Naive thymus-derived CD8-positive, alpha-beta T cell (primary cell): ENCODE measurements at regions not wholly inside any gene's neighbourhood (a gene's known extent, or its start where the extent isn't known, plus 50 kb on each side); places are given as distances from the start of the nearest gene placed in this dataset.

Experiments used
- ATAC-seq, 2 donors: fragments of 150-1000 bp; cut with Tn5 transposase in 1 of 2; sonication (Bioruptor Pico), chemical (Tn5 transposase) in 1 of 2; 1 replicate in 1 of 2; 2 replicates in 1 of 2; pipeline ENCODE4 v1.10.0; 2021; ENCODE audit warnings: mild to moderate bottlenecking in 2 of 2, moderate library complexity in 2 of 2
- POLR2A ChIA-PET: fragments of 350-600 bp; sonication (Branson Sonifier 250); formaldehyde crosslinking; loops from one replicate; lab custom pipeline; 2021; ENCODE audit warnings: antibody characterized with exemption; lab: Charles Lee
- DNase-seq, 10 donors: peaks; one replicate each; pipeline versions ENCODE4 v3.0.0 to v3.0.0-alpha.2; 2020 to 2022
- H3K27ac Mint-ChIP-seq, 10 donors: one replicate each; pipeline ENCODE4 v1.8.0; 2020 to 2022; ENCODE audit warnings: mild to moderate bottlenecking in 10 of 10, mixed read lengths in 10 of 10, moderate library complexity in 4 of 10, inconsistent platforms in 1 of 10
- H3K27me3 Mint-ChIP-seq, 5 donors: one replicate each; pipeline ENCODE4 v1.8.0; 2021 to 2022; ENCODE audit warnings: mixed read lengths in 5 of 5
- H3K36me3 Mint-ChIP-seq, 3 donors: one replicate each; pipeline ENCODE4 v1.8.0; 2020 to 2022; ENCODE audit warnings: mixed read lengths in 3 of 3, mild to moderate bottlenecking in 2 of 3, inconsistent platforms in 1 of 3
- H3K4me1 Mint-ChIP-seq, 4 donors: one replicate each; pipeline ENCODE4 v1.8.0; 2021 to 2022; ENCODE audit warnings: mixed read lengths in 4 of 4
- H3K4me3 Mint-ChIP-seq, 10 donors: one replicate each; pipeline ENCODE4 v1.8.0; 2020 to 2022; ENCODE audit warnings: mild to moderate bottlenecking in 10 of 10, mixed read lengths in 10 of 10, moderate library complexity in 6 of 10, inconsistent platforms in 1 of 10
- H3K9me3 Mint-ChIP-seq, 9 donors: one replicate each; pipeline ENCODE4 v1.8.0; 2020 to 2022; ENCODE audit warnings: mixed read lengths in 9 of 9, mild to moderate bottlenecking in 3 of 9, inconsistent platforms in 1 of 9, moderate library complexity in 1 of 9

GRCh38 chr1:106998431-106999002 is 58.0 kb upstream of the PRMT6 start:
- Mint-ChIP-seq H3K4me3 (no peak overlapping the region), H3K27me3 (peaks cover 0 to 9% (median 0%) of the 10 kb centered on the region in 5 donors), H3K4me1 (no peaks in the 10 kb centered on the region), H3K9me3 (peaks cover 0 to 10% (median 5%) of the 10 kb centered on the region in 9 donors), H3K27ac (no peak overlapping the region), H3K36me3 (peaks cover 0 to 5% (median 0%) of the 10 kb centered on the region in 3 donors)
- ATAC-seq (no peak), DNase-seq (no peak)
- POLR2A ChIA-PET, result no interaction called here

- H3K36me3 Mint-ChIP-seq, result peaks cover 0 to 2% (median 0%) of the 10 kb centered on the region in 3 donors
- POLR2A ChIA-PET, result no interaction called here
- ATAC-seq (no peak), DNase-seq (no peak)
- peaks cover 0 to 6% (median 2%) of the 10 kb centered on the region in 9 donors for H3K9me3 Mint-ChIP-seq
- no peak overlapping the region for H3K27ac Mint-ChIP-seq
- H3K27me3 Mint-ChIP-seq, result peaks cover 0 to 9% (median 2%) of the 10 kb centered on the region in 5 donors
- no peak overlapping the region for H3K4me3 Mint-ChIP-seq
- no peaks in the 10 kb centered on the region for H3K4me1 Mint-ChIP-seq
Measured at GRCh38 chr1:107000902-107001301, 55.6 kb upstream of the PRMT6 start.

- POLR2A ChIA-PET, result no interaction called here
- no peak for ATAC-seq
- no peak for DNase-seq
- Mint-ChIP-seq H3K9me3 (no peaks in the 10 kb centered on the region), H3K27ac (no peak overlapping the region), H3K4me3 (no peak overlapping the region), H3K27me3 (peaks cover 2 to 8% (median 6%) of the 10 kb centered on the region in 5 donors), H3K4me1 (no peaks in the 10 kb centered on the region), H3K36me3 (no peaks in the 10 kb centered on the region)
Measured at GRCh38 chr1:107003972-107004371, 52.5 kb upstream of the PRMT6 start.

- ATAC-seq, result no peak
- no peaks in the 10 kb centered on the region for H3K36me3 Mint-ChIP-seq
Measured at GRCh38 chr1:107004421-107004820, 52.1 kb upstream of the PRMT6 start.

More at GRCh38 chr1:107004421-107004820, 52.1 kb upstream of the PRMT6 start:
- Mint-ChIP-seq H3K27me3 (peaks cover 2 to 10% (median 8%) of the 10 kb centered on the region in 5 donors), H3K4me1 (no peaks in the 10 kb centered on the region), H3K9me3 (no peaks in the 10 kb centered on the region), H3K4me3 (no peak overlapping the region), H3K27ac (no peak overlapping the region)
- POLR2A ChIA-PET, result no interaction called here
- DNase-seq, result no peak
